Epithelial cell of esophagus (primary cell): ENCODE measurements at regions not wholly inside any gene's neighbourhood (a gene's known extent, or its start where the extent isn't known, plus 50 kb on each side); places are given as distances from the start of the nearest gene placed in this dataset.

Source experiments
- DNase-seq: peaks from one replicate; pipeline ENCODE4 v3.0.0; 2010; ENCODE audit warnings: low read depth
- H3K4me3 ChIP-seq: 2 replicates; pipeline ENCODE4 v1.5.1; 2011; ENCODE audit warnings: mild to moderate bottlenecking, low read length, control low read depth
- TF ChIP-seq, protein P1 (sequence below): IDR thresholded peaks from 2 replicates; pipeline ENCODE4 v1.5.1; 2011; ENCODE audit warnings: low read depth, mild to moderate bottlenecking, low read length, control low read depth, inconsistent platforms; ENCODE audit not compliant: insufficient read depth; ENCODE audit errors: missing control alignments

DNA sequence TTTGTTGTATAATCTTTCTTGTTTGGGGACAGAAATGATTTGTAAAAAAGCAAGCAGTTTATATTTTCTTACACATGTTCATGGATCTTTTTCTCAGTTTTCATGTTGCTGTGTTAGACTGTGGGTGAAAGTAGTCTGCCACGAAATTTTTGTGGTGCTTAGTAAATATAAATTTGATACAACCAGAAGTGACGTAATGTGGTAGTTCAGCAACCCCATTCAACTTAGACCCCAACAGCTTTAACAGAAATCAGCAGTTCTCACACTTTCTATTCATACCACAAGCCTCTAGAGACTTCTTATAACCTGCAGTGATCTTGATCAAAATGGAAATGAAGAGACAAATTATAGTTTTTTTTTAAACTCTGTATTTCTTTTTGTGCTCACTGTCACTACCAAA lies 120.2 kb upstream of the IGSF10 start:
- DNase-seq: no peak
- TF ChIP-seq, protein P1, sequence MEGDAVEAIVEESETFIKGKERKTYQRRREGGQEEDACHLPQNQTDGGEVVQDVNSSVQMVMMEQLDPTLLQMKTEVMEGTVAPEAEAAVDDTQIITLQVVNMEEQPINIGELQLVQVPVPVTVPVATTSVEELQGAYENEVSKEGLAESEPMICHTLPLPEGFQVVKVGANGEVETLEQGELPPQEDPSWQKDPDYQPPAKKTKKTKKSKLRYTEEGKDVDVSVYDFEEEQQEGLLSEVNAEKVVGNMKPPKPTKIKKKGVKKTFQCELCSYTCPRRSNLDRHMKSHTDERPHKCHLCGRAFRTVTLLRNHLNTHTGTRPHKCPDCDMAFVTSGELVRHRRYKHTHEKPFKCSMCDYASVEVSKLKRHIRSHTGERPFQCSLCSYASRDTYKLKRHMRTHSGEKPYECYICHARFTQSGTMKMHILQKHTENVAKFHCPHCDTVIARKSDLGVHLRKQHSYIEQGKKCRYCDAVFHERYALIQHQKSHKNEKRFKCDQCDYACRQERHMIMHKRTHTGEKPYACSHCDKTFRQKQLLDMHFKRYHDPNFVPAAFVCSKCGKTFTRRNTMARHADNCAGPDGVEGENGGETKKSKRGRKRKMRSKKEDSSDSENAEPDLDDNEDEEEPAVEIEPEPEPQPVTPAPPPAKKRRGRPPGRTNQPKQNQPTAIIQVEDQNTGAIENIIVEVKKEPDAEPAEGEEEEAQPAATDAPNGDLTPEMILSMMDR: no peak
- no peak overlapping the region for H3K4me3 ChIP-seq

DNA sequence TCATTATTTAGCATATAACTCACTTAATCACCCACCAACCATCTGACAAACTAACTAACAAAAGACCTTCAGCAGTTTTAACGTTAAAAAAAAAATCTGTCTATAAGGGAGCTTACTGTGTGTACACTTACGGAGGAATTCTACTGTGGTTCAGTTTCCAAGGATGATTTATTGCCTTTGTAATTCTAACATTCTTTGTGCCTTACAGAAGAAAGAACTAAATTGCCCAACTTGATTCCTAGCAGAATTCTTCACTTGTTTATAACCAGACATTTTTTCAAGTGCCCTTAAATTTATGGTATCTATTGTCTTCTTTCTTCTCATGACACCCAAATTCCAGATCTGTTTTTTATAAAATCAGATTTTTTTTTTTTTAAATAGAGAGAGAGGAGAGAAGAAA lies 119.7 kb upstream of the IGSF10 start:
- DNase-seq: peak; percentile 22
- no peak overlapping the region for H3K4me3 ChIP-seq
- TF ChIP-seq, protein P1: no peak

DNA sequence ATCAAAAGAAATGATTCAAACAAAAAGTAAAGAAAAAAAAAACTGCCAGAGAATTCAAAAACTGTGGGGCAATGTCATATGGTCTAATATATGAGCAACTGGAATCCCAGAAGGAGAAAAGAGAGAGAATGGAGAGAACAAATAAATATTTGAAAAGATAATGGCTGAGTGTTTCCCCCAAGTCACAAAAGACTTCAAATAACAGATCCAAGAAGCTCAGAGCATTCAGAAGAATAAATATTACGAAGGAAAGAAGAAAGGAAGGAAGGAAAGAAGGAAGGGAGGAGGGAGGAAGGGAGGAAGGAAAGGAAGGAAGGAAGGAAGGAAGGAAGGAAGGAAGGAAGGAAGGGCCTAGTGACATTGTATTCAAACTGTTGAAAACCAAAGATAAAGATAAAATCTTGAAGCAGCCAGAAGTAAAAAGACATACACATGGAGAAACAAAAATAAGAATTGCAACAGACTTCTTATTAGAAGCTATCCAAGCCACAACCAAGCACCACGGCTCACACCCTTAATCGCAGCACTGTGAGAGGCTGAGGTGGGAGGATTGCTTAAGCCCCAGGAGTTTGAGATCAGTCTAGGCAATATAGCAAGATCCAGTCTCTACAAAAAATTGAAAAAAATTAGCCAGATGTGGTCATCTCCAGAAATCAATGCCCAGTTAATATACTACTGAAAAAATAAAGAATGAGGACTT lies 118.9 kb upstream of the IGSF10 start:
- H3K4me3 ChIP-seq: no peak overlapping the region
- TF ChIP-seq, protein P1: no peak
- no peak for DNase-seq

DNA sequence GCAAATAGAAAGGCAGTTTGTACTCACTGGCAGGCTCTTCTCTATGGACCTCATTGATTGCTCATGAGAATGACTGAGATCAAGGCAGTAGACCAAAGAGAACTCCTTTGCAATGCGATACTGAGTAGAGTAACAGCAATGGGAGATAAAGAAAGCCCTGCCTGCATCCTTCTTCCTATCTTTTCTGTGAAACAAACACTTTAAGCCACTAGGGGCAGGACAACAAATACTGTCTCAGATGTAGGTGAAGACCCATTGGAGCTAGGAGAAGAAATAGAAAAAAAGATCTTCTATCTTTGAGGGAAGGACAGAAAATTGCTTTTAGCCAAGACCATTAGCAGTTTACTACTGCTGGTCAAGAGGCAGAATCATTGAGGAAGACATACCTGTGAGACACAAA lies 117.6 kb upstream of the IGSF10 start:
- no peak for DNase-seq
- H3K4me3 ChIP-seq: no peak overlapping the region
- TF ChIP-seq, protein P1: no peak

DNA sequence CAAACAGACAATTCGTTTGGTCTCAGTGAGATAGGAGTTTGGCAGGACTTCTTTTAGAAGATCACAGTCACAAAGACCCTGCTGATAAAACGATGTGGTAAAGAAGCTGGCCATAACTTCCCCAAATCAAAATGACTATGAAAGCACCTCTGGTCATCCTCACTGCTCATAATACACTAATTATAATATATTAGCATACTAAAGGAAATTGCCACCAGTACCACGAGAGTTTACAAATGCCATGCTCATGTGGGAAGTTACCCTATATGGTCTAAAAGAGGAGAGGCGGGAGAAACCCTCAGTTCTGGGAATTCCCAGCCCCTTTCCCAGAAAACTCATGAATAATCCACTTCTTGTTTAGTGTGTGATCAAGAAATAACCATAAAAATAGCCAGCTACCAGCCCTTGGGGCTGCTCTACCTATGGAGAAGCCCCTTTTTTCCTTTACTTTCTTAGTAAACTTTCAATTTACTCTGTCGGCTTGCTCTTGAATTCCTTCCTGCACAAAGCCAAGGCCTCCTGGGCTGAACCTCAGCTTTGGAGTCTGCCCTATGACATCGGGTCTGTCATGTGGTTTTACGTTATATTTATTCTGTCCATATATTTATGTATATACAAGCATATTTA lies 115.8 kb upstream of the IGSF10 start:
- no peak overlapping the region for H3K4me3 ChIP-seq
- TF ChIP-seq, protein P1: no peak
- no peak for DNase-seq

DNA sequence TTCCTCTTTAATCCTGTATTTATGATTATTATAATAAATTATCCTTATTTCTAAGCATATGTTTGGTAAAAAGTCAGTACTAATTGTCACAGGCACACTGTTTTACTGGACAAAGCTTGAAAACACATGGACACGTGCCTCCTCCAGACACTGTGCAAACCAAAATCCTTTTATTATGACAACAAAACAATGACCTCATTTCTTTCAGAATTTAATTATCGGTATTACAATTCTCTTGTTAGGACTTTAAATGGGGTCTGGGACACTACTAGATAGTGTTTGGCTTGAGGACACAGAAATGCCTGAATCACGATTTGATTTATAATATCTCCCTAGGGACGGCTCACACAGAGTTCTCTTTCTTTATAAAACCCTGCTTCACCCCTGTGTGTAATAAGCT lies 107.3 kb upstream of the IGSF10 start:
- TF ChIP-seq, protein P1: no peak
- DNase-seq: no peak
- no peak overlapping the region for H3K4me3 ChIP-seq

DNA sequence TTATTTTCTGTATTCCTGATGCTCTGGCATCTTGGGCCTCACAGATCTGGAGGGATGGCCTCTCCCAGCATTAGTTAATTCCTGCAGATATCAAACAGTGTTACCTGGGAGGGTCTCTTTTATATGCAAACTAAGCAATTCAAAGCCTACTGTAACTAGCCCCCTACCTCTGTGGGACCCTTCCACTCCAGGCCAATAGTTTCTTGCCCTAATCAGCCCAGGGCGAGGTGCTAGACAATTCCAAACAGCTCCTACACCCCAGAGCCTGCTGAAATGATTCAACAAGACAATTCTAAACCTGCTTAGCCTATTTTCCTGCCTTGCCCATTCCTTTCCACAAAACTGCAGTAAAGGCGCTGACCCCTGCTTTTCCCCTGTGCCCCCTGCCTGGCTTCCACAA lies 106.6 kb upstream of the IGSF10 start:
- no peak overlapping the region for H3K4me3 ChIP-seq
- TF ChIP-seq, protein P1: no peak
- no peak for DNase-seq
